Activated naive CD4-positive, alpha-beta T cell treated with anti-CD3 and anti-CD28 coated beads for 36 hours (primary cell): ENCODE measurements at regions not wholly inside any gene's neighbourhood (a gene's known extent, or its start where the extent isn't known, plus 50 kb on each side); places are given as distances from the start of the nearest gene placed in this dataset.
"Not testable (repeated sequence)": the region's sequence is repeated elsewhere in the genome, so short reads cannot be mapped to it uniquely, and the experiment has no call there.

Source experiments
- CTCF ChIA-PET: fragments of 350-600 bp; sonication (Branson Sonifier 250); formaldehyde crosslinking; loops from one replicate; lab custom pipeline; 2021; ENCODE audit warnings: antibody characterized with exemption; lab: Charles Lee
- DNase-seq: peaks from one replicate; pipeline ENCODE4 v3.0.0-alpha.2; 2020
- H3K27ac Mint-ChIP-seq: one replicate; pipeline ENCODE4 v1.8.0; 2021; ENCODE audit warnings: mild to moderate bottlenecking, mixed read lengths
- H3K27me3 Mint-ChIP-seq: one replicate; pipeline ENCODE4 v1.8.0; 2021; ENCODE audit warnings: low read depth, mixed read lengths
- H3K36me3 Mint-ChIP-seq: one replicate; pipeline ENCODE4 v1.8.0; 2021; ENCODE audit warnings: low read depth, mixed read lengths
- H3K4me1 Mint-ChIP-seq: one replicate; pipeline ENCODE4 v1.8.0; 2021; ENCODE audit warnings: low read depth, mixed read lengths
- H3K4me3 Mint-ChIP-seq: one replicate; pipeline ENCODE4 v1.8.0; 2021; ENCODE audit warnings: mild to moderate bottlenecking, moderate library complexity, mixed read lengths
- H3K9me3 Mint-ChIP-seq: one replicate; pipeline ENCODE4 v1.8.0; 2021; ENCODE audit warnings: mixed read lengths
- intact Hi-C: fragments of 100-400 bp; cut with micrococcal nuclease; formaldehyde crosslinking; loops from one replicate; pipeline ENCODE4 v1.15.1; 2023

- CTCF ChIA-PET, H3K9me3 Mint-ChIP-seq, DNase-seq, H3K27ac Mint-ChIP-seq, intact Hi-C loops, H3K36me3 Mint-ChIP-seq, H3K4me3 Mint-ChIP-seq, H3K4me1 Mint-ChIP-seq, H3K27me3 Mint-ChIP-seq: not testable (repeated sequence)
These were observed 415.4 kb downstream of the TMEM38B start for GRCh38 chr9:106109706-106110105.

- no peaks in the 10 kb centered on the region for H3K4me1 Mint-ChIP-seq
These were observed 416.1 kb downstream of the TMEM38B start for GRCh38 chr9:106110483-106110882.

DNA sequence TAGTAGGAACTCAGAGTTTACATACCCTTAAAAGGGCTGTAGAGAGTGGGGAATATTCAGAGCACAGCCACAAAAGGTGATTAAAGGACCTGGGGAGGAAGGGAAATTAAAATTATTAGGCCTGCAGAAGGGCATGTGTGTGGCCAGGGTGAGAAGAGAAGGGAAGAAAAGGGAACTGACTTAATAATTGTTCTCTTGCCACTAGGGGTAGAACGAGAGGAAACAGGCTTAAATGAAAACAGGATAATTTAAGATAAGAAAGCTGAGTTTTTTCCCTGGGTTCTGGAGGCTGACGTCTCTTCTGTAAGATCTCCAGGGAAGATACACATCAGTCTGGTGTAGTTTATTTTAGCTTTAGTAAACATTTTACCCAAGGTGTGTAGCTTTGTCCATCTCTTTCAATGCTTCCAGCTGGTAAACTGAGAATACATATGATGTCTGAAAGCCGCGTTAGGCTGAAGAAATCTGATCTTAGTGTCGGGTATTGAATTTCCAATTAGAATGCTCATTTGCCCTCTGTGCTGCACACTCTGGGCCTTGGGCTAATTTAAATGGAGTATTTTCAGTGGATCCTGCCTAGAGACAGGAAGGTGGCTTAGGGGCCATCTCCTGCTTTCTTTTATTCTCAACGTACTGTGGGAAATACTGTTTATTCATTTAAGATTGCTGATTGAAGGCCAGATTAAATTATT, 416.8 kb downstream of the TMEM38B start:
- Mint-ChIP-seq H3K4me1 (no peaks in the 10 kb centered on the region), H3K36me3 (no peaks in the 10 kb centered on the region), H3K27ac (no peak overlapping the region), H3K4me3 (no peak overlapping the region), H3K9me3 (peaks cover 3% of the 10 kb centered on the region), H3K27me3 (no peaks in the 10 kb centered on the region)
- DNase-seq: no peak
- CTCF ChIA-PET: no interaction called here
- intact Hi-C loops: no loop called here

More at GRCh38 chr9:106110483-106110882, 416.1 kb downstream of the TMEM38B start:
- DNase-seq: no peak
- Mint-ChIP-seq H3K4me3 (no peak overlapping the region), H3K36me3 (no peaks in the 10 kb centered on the region), H3K27me3 (no peaks in the 10 kb centered on the region), H3K27ac (no peak overlapping the region), H3K9me3 (peaks cover 4% of the 10 kb centered on the region)
- CTCF ChIA-PET: no interaction called here
- intact Hi-C loops: no loop called here

DNA sequence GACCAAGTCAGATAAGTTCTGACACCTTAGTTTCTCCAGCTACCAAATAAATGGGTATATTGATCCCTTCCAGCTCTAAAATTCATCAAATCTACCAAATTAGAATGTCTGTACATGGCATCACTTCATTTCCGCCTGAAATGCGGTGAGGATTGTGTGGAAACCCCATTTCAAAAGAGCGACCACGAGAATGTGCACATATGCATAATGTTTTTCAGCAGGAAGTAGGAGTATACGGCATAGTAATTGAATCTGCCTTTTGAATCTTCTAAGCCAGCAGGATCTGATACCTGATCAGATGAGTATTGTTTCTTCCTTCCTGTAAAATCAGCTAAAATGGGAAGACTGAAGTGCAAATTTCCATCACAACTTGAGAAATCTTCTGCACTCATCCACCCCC, 418.6 kb downstream of the TMEM38B start:
- H3K4me1 Mint-ChIP-seq: no peaks in the 10 kb centered on the region
- no peaks in the 10 kb centered on the region for H3K36me3 Mint-ChIP-seq
- CTCF ChIA-PET: no interaction called here
- intact Hi-C loops: no loop called here
- no peaks in the 10 kb centered on the region for H3K27me3 Mint-ChIP-seq
- no peak overlapping the region for H3K4me3 Mint-ChIP-seq
- H3K9me3 Mint-ChIP-seq: no peaks in the 10 kb centered on the region
- DNase-seq: no peak
- H3K27ac Mint-ChIP-seq: no peak overlapping the region

- Mint-ChIP-seq H3K4me3 (no peak overlapping the region), H3K27ac (no peak overlapping the region), H3K27me3 (no peaks in the 10 kb centered on the region), H3K36me3 (no peaks in the 10 kb centered on the region), H3K9me3 (no peaks in the 10 kb centered on the region), H3K4me1 (no peaks in the 10 kb centered on the region)
- intact Hi-C loops: no loop called here
- CTCF ChIA-PET: no interaction called here
- no peak for DNase-seq
These were observed 424.8 kb downstream of the TMEM38B start for GRCh38 chr9:106119176-106119575.

DNA sequence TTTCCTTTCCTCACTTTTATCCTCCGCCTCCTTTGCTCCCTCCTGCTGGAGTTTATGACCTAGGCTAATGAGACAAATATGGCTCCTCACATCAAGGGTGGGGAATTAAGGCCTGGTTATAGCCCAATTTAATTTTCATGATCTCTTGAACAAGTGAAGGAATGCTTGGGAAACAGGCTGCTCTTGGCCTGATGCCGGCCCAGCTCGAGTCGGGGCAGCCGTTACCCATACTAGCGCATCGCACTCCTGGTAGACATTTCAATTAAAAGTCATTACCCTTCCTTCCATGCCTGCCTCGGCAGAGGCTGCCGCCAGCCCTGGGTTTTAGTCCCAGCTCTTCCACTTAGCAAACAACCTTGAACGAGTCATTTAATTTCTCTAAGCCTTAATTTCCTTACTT, 425.7 kb downstream of the TMEM38B start:
- no peaks in the 10 kb centered on the region for H3K27me3 Mint-ChIP-seq
- DNase-seq: no peak

DNA sequence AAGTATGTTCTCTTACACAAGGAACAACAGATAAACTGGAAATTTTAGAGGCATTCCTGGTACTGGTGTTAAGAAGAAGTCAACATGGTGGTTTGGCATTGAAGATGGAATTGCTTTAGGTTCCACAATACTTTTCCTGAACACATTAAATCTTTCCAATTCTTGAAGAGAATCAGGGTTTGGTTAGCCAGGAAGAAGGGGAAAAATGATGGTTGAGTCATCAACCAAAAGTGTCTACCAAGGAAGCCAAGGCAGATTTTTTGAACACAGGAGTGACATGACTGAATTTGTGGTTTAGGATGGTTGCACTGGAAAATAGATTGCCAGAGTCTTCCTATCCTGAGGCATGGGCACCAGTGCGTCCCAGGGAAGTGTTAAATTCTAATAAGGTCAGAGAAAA, 433.4 kb downstream of the TMEM38B start:
- CTCF ChIA-PET: no interaction called here
- intact Hi-C loops: no loop called here
- H3K4me3 Mint-ChIP-seq: no peak overlapping the region
- no peak for DNase-seq
- no peaks in the 10 kb centered on the region for H3K4me1 Mint-ChIP-seq
- H3K27ac Mint-ChIP-seq: no peak overlapping the region
- no peaks in the 10 kb centered on the region for H3K36me3 Mint-ChIP-seq
- no peaks in the 10 kb centered on the region for H3K27me3 Mint-ChIP-seq
- peaks cover 6% of the 10 kb centered on the region for H3K9me3 Mint-ChIP-seq

More for the DNA sequence above, 425.7 kb downstream of the TMEM38B start:
- CTCF ChIA-PET: no interaction called here
- Mint-ChIP-seq H3K4me1 (no peaks in the 10 kb centered on the region), H3K4me3 (no peak overlapping the region), H3K36me3 (no peaks in the 10 kb centered on the region), H3K27ac (no peak overlapping the region), H3K9me3 (peaks cover under 1% of the 10 kb centered on the region)
- intact Hi-C loops: no loop called here

DNA sequence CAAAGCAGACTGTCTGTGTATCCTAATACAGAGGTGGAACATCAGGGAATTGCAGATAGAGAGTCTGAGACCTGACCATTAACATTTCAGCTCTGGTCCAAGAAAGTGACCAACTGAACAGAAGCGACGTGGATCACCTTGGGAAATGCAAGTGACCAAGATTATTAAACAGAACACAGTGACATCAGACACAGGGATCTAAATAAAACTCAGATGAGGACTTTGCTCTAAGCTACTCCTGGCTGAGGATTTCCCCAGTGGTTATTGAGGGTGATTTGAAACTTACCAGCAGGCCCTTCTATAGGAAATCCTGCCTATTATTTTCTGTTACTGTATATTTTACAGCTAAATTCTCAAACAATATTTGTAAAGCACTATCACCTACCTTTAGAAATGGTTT, 436.0 kb downstream of the TMEM38B start:
- no peak for DNase-seq
- Mint-ChIP-seq H3K4me3 (no peak overlapping the region), H3K9me3 (peaks cover 2% of the 10 kb centered on the region), H3K4me1 (no peaks in the 10 kb centered on the region), H3K27me3 (no peaks in the 10 kb centered on the region), H3K36me3 (no peaks in the 10 kb centered on the region), H3K27ac (no peak overlapping the region)
- CTCF ChIA-PET: no interaction called here
- intact Hi-C loops: no loop called here

DNA sequence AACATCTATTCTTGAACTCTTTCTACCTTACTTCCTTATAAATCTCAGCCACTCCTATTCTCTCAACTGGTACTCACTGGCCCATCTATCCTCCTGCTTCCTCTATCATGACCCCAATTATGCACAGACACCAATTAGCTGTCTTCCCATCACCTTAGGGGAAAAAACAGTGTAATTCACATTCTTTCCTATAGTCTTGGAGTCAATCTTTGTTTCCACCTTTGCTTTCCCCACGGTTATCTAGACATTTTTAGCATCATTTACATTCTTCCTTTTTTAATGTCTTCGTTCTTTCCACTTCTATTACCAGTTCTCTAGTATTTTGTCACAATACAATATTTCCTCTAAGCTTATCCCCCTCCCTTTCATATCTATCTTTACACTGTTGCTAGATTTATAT, 449.4 kb downstream of the TMEM38B start:
- Mint-ChIP-seq H3K27me3 (no peaks in the 10 kb centered on the region), H3K4me3 (no peak overlapping the region), H3K36me3 (no peaks in the 10 kb centered on the region), H3K4me1 (no peaks in the 10 kb centered on the region), H3K27ac (no peak overlapping the region), H3K9me3 (no peaks in the 10 kb centered on the region)
- DNase-seq: no peak
- CTCF ChIA-PET: no interaction called here
- intact Hi-C loops: no loop called here

DNA sequence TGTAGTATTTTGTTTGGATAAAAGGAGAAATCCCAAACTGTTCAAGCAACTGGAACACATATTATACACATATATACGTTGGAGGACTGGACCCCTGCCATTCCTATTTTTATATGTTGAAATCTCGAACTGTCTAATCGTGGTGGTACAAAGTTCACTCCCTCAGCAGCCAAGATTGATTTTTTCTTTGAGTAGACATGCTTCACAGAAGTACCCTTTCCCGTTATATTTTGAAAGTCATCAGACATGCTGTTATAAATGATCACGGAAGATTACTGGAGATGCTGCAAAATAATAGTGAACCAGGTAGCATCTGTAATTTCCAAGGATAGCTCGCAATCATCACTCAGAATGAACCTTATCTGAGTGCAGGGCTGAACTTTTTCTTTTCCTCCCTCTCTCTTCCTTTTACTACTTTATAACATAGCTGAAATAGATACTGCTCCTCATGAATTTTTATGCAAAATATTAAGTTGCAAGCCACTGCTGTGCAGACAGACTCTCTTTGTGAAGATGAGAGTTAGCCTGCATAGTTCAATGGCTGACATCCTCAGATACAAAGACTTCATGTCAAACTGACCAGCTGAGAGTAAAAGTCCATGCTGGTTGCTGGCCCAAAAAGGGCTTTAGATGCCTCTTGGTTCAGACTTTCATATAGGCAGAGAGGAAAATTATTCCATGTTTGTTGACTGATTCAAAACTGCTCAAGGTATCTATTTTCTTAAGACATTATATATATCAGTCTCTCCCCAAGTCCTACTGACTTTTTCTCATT, 451.9 kb downstream of the TMEM38B start:
- DNase-seq: no peak
- Mint-ChIP-seq H3K4me1 (no peaks in the 10 kb centered on the region), H3K36me3 (no peaks in the 10 kb centered on the region), H3K27ac (no peak overlapping the region), H3K4me3 (no peak overlapping the region), H3K9me3 (peaks cover 2% of the 10 kb centered on the region), H3K27me3 (no peaks in the 10 kb centered on the region)
- CTCF ChIA-PET: no interaction called here
- intact Hi-C loops: no loop called here

DNA sequence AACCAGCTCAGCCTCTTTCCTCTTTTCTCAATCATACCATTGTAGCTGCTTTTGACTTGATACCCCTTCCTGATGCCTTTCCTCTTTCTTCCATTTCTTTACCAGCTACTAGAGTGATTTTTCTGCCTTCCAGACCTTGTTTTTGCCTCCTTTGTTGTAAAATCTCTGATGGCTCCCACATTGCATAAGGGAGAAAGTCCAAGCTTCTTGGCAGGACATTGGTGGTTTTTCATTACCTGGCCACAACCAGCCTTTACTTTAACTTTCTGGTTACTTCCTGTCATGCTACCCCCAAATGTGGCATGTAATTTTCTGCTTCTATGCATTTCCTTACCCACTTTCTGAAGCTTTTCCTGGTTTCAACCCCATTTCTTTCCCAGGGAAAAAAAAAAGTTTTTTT, 452.5 kb downstream of the TMEM38B start:
- no peak overlapping the region for H3K4me3 Mint-ChIP-seq
- no peaks in the 10 kb centered on the region for H3K36me3 Mint-ChIP-seq
- H3K27me3 Mint-ChIP-seq: no peaks in the 10 kb centered on the region
- no peaks in the 10 kb centered on the region for H3K4me1 Mint-ChIP-seq
- DNase-seq: no peak
- peaks cover 2% of the 10 kb centered on the region for H3K9me3 Mint-ChIP-seq
- no peak overlapping the region for H3K27ac Mint-ChIP-seq
- intact Hi-C loops: no loop called here
- CTCF ChIA-PET: no interaction called here

DNA sequence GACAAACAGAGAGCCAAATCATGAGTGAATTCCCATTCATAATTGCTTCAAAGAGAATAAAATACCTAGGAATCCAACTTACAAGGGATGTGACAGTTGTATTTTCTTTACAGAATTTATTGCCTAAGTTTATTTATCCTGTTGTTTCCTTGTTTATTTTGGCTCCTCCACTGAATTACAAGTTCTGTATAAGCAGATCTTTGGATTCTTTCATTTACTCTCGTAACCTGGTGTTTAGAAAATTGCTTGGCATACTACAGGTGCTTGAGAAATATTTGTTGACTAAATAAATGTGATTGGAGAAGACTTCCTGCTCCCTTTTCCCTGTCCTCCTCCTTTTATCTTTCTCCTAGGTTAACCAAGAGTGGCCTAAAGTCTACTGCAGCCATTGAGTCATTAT, 455.6 kb downstream of the TMEM38B start:
- intact Hi-C loops: no loop called here
- Mint-ChIP-seq H3K27me3 (no peaks in the 10 kb centered on the region), H3K9me3 (peaks cover 2% of the 10 kb centered on the region), H3K4me1 (no peaks in the 10 kb centered on the region), H3K27ac (no peak overlapping the region), H3K4me3 (no peak overlapping the region), H3K36me3 (no peaks in the 10 kb centered on the region)
- CTCF ChIA-PET: no interaction called here
- DNase-seq: no peak

- Mint-ChIP-seq H3K4me3 (no peak overlapping the region), H3K9me3 (peaks cover 6% of the 10 kb centered on the region), H3K36me3 (no peaks in the 10 kb centered on the region), H3K4me1 (no peaks in the 10 kb centered on the region), H3K27me3 (no peaks in the 10 kb centered on the region), H3K27ac (no peak overlapping the region)
- CTCF ChIA-PET: no interaction called here
- intact Hi-C loops: no loop called here
- DNase-seq: no peak
These were observed 462.1 kb downstream of the TMEM38B start for GRCh38 chr9:106156465-106156864.
